Brain microvascular endothelial cell (primary cell): ENCODE measurements at regions not wholly inside any gene's neighbourhood (a gene's known extent, or its start where the extent isn't known, plus 50 kb on each side); places are given as distances from the start of the nearest gene placed in this dataset.
"Not testable (repeated sequence)": the region's sequence is repeated elsewhere in the genome, so short reads cannot be mapped to it uniquely, and the experiment has no call there.

ENCODE experiments used
- DNase-seq: peaks from one replicate; pipeline ENCODE4 v3.0.0-alpha.2; 2020
- H3K27ac ChIP-seq: fragments of 250-450 bp; sonication (Bioruptor Pico); 2 replicates; pipeline ENCODE4 v1.5.1; 2020; ENCODE audit warnings: mild to moderate bottlenecking, moderate library complexity
- H3K27me3 ChIP-seq: fragments of 250-450 bp; sonication (Bioruptor Pico); replicated peaks from 2 replicates; pipeline ENCODE4 v1.5.1; 2020; ENCODE audit warnings: mild to moderate bottlenecking
- H3K36me3 ChIP-seq: fragments of 250-450 bp; sonication (Bioruptor Pico); replicated peaks from 2 replicates; pipeline ENCODE4 v1.5.1; 2020; ENCODE audit warnings: mild to moderate bottlenecking
- H3K4me3 ChIP-seq: 2 replicates; pipeline ENCODE4 v1.5.1; 2011; ENCODE audit warnings: low read depth, mild to moderate bottlenecking, control low read depth, low read length, moderate library complexity
- in situ Hi-C: cut with HindIII; loops from 2 replicates; pipeline ENCODE4 v1.10.0; 2017; ENCODE audit warnings: low sequenced_read_pairs, low pct_ligation_motif_present
- TF ChIP-seq, protein P1 (sequence below): IDR thresholded peaks from 2 replicates; pipeline ENCODE4 v1.5.1; 2011; ENCODE audit warnings: low read depth, mild to moderate bottlenecking, moderate library complexity, low read length, control low read depth, inconsistent platforms; ENCODE audit errors: missing control alignments

DNA sequence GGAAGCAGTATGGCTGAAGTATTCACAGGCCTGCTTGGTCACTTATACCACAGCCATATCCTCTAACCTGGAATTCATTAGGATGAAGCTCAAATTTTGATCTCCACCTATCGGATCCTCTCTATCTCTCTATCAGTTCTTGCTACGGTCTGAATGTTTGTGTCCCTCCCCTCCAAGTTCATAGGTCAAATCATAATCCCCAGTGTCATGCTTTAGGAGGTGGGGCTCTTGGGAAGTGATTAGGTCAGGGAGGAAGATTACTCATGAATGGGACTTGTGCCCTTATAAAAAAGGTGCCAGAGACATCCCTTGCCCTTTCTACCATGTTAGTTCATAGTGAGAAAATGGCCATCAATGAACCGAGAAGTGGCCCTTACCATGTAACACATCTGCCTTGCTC lies 190.8 kb upstream of the MYLIP start:
- Histone ChIP-seq H3K27ac (no peak overlapping the region), H3K4me3 (no peak overlapping the region), H3K27me3 (no peaks in the 10 kb centered on the region), H3K36me3 (no peaks in the 10 kb centered on the region)
- DNase-seq: no peak
- TF ChIP-seq, protein P1, sequence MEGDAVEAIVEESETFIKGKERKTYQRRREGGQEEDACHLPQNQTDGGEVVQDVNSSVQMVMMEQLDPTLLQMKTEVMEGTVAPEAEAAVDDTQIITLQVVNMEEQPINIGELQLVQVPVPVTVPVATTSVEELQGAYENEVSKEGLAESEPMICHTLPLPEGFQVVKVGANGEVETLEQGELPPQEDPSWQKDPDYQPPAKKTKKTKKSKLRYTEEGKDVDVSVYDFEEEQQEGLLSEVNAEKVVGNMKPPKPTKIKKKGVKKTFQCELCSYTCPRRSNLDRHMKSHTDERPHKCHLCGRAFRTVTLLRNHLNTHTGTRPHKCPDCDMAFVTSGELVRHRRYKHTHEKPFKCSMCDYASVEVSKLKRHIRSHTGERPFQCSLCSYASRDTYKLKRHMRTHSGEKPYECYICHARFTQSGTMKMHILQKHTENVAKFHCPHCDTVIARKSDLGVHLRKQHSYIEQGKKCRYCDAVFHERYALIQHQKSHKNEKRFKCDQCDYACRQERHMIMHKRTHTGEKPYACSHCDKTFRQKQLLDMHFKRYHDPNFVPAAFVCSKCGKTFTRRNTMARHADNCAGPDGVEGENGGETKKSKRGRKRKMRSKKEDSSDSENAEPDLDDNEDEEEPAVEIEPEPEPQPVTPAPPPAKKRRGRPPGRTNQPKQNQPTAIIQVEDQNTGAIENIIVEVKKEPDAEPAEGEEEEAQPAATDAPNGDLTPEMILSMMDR: no peak
- in situ Hi-C loops: no loop called here

DNA sequence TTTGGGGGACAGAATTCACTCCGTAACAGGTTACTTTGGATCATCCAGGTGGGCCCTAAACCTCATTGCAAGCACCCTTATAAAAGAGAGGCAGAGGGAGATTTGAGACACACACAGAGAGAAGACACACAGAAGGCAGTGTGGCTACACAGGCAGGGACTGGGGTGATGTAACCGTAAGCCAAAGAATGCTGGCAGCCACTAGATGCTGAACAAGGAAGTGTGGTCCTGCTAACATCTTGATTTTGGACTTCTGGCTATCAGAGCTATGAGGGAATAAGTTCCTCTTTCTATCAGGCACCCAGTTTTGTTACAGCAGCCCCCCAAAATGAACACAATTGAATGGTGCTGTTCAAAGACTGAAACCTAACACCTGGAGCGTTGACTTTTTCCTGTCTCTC lies 191.3 kb upstream of the MYLIP start:
- in situ Hi-C loops: no loop called here
- no peak overlapping the region for H3K4me3 ChIP-seq
- TF ChIP-seq, protein P1: no peak
- DNase-seq: no peak
- no peaks in the 10 kb centered on the region for H3K27me3 ChIP-seq
- H3K36me3 ChIP-seq: no peaks in the 10 kb centered on the region
- H3K27ac ChIP-seq: no peak overlapping the region

DNA sequence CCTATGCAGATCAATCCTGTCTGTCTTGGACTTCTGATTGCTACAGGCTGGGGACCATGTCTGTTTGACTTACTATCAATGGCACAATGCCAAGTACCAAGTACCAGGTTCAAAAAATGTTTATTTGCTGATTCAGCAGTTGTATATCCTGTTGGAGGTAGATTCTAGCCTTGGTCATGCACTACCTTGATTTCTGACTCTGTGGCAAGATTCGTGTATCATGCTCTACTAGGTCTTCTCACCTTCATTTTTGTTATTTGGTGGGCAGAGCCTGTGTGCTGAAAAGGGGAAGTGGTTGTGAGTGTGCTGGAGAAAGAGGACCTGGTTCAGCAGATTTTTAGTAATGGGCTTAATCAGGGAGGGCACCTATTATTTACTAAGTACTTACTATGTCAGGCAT lies 192.4 kb upstream of the MYLIP start:
- H3K27ac ChIP-seq: no peak overlapping the region
- in situ Hi-C loops: no loop called here
- no peak overlapping the region for H3K4me3 ChIP-seq
- no peak for DNase-seq
- no peaks in the 10 kb centered on the region for H3K36me3 ChIP-seq
- TF ChIP-seq, protein P1: no peak
- no peaks in the 10 kb centered on the region for H3K27me3 ChIP-seq

DNA sequence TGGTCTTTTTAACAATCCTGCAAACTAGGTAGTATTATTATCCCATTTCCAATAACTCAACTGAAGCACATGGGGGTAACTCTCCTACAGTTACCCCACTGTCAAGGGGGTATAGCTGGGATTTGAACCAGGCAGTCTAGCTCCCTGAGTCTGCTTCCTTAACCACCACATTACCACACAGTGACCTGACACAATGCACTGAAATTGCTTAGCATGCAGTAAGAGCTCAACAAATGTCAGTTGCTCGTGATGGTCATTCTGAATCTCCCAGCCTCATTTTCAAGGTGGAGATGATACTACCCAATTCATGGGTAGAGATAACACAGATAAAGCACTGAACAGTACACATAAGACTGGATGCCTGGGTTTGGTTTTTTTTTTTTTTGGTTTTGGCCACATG lies 193.2 kb upstream of the MYLIP start:
- TF ChIP-seq, protein P1: no peak
- no peaks in the 10 kb centered on the region for H3K36me3 ChIP-seq
- in situ Hi-C loops: no loop called here
- no peak overlapping the region for H3K4me3 ChIP-seq
- DNase-seq: no peak
- no peak overlapping the region for H3K27ac ChIP-seq
- no peaks in the 10 kb centered on the region for H3K27me3 ChIP-seq

DNA sequence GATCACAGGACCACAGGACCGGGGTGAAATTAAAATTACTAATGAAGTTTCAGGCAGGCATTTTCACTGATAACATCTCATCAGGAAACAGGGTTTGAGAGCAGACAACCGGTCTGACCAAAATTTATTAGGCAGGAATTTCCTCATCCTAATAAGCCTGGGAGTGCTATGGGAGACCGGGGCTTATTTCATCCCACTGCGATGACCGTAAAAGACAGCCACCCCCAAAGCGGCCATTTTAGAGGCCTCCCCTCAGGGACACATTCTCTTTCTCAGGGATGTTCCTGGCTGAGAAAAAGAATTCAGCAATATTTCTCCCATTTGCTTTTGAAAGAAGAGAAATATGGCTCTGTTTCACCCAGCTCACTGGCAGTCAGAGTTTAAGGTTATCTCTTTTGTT lies 197.2 kb upstream of the MYLIP start:
- in situ Hi-C loops, DNase-seq, H3K27me3 ChIP-seq, H3K4me3 ChIP-seq, H3K36me3 ChIP-seq, H3K27ac ChIP-seq: not testable (repeated sequence)

DNA sequence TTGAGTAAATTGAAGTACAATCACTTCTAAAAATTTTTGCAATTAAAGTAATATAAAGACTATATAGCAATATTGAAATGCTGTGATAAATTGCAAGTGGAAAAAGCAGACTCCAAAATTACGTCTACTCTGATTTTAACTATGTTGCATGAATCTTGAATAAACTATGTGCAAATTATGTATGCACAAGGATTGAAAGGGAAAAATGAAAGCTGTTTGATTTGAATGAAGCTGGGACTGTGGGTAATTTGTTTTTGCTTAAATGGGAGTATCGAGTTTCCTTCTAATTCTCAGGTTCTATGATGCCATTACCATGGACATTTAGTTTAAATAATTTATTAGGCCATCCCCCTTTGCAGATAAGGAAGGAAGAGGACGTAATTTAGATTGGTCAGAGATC lies 198.7 kb upstream of the MYLIP start:
- in situ Hi-C loops: no loop called here
- Histone ChIP-seq H3K27me3 (no peaks in the 10 kb centered on the region), H3K4me3 (no peak overlapping the region), H3K27ac (no peak overlapping the region), H3K36me3 (no peaks in the 10 kb centered on the region)
- TF ChIP-seq, protein P1: no peak
- no peak for DNase-seq
